ENCODE measurements at regions not wholly inside any gene's neighbourhood (a gene's known extent, or its start where the extent isn't known, plus 50 kb on each side); places are given as distances from the start of the nearest gene placed in this dataset.
"Not testable (repeated sequence)": the region's sequence is repeated elsewhere in the genome, so short reads cannot be mapped to it uniquely, and the experiment has no call there.

- 84% methylated on average over 7 of the region's 7 CpGs for WGBS
- no peak overlapping the region for H3K4me3 ChIP-seq
- no peak for DNase-seq (ENCODE audit: low spot score)
- H3K9me3 ChIP-seq: no peaks in the 10 kb centered on the region
- no peaks in the 10 kb centered on the region for H3K27me3 ChIP-seq (replicated peaks; ENCODE audit: insufficient read depth)
- no peaks in the 10 kb centered on the region for H3K36me3 ChIP-seq
- intact Hi-C loops (cut with DNase I): no loop called here
- no peaks in the 10 kb centered on the region for H3K4me1 ChIP-seq (replicated peaks)
- TF ChIP-seq POLR2AphosphoS5 (IDR thresholded peaks at IDR 0.05) (no peak), POLR2A (IDR thresholded peaks at IDR 0.05) (no peak), CTCF (IDR thresholded peaks at IDR 0.05) (no peak)
- H3K27ac ChIP-seq: no peak overlapping the region
These were observed 646.3 kb upstream of the DPP6 start for GRCh38 chr7:153405704-153406485.

- no peak overlapping the region for H3K27ac ChIP-seq
- H3K27me3 ChIP-seq (replicated peaks; ENCODE audit: insufficient read depth): no peaks in the 10 kb centered on the region
- no peak overlapping the region for H3K4me3 ChIP-seq
- no peaks in the 10 kb centered on the region for H3K36me3 ChIP-seq
- H3K9me3 ChIP-seq: no peaks in the 10 kb centered on the region
- TF ChIP-seq CTCF (IDR thresholded peaks at IDR 0.05): no peak
- TF ChIP-seq POLR2AphosphoS5 (IDR thresholded peaks at IDR 0.05): no peak
- no peak for TF ChIP-seq POLR2A (IDR thresholded peaks at IDR 0.05)
- no peak for DNase-seq (ENCODE audit: low spot score)
- intact Hi-C loops (cut with DNase I): no loop called here
- WGBS: 73% methylated on average over 6 of the region's 6 CpGs
- H3K4me1 ChIP-seq (replicated peaks): no peaks in the 10 kb centered on the region
These were observed 645.7 kb upstream of the DPP6 start for GRCh38 chr7:153406486-153406872.

DNA sequence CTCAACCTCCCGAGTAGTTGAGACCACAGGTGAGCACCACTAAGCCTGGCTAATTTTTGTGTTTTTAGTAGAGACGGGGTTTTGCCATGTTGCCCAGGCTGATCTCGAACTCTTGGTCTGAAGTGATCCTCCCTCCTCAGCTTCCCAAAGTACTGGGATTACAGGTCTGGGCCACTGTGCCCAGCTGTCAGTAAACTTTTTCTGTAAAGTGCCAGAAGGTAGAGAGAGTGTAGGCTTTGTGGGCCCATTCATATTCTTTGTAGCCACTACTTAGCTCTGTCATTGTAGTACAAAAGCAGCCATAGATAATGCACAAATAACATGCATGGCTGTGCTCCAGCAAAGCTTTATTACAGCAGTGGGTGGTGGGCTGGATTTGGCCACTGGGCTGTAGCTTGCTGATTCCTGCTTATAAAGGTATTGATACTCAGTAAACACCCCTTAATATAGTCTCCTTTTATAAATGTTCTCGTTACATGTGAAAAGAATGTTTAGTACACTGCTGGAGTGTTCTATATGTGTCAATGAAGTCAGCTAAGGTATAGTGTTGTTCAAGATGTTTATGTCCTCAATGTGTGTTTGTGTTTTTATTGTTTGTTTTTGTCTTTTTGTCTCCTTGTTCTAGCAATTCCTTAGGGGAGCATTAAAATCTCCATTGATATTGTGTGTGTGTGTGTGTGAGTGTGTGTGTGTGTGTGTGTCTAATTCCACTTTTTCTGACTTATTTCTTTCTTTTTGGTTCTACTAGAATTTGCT is 644.7 kb upstream of the DPP6 start:
- no peak for DNase-seq (ENCODE audit: low spot score)
- H3K4me1 ChIP-seq (replicated peaks): no peaks in the 10 kb centered on the region
- intact Hi-C loops (cut with DNase I): no loop called here
- H3K36me3 ChIP-seq: no peaks in the 10 kb centered on the region
- no peak overlapping the region for H3K4me3 ChIP-seq
- H3K27me3 ChIP-seq (replicated peaks; ENCODE audit: insufficient read depth): no peaks in the 10 kb centered on the region
- 85% methylated on average over 4 of the region's 4 CpGs for WGBS
- H3K27ac ChIP-seq: no peak overlapping the region
- TF ChIP-seq CTCF (IDR thresholded peaks at IDR 0.05): no peak
- no peak for TF ChIP-seq POLR2AphosphoS5 (IDR thresholded peaks at IDR 0.05)
- no peak for TF ChIP-seq POLR2A (IDR thresholded peaks at IDR 0.05)
- no peaks in the 10 kb centered on the region for H3K9me3 ChIP-seq

GRCh38 chr7:153408360-153409335 is 643.5 kb upstream of the DPP6 start:
- no peak overlapping the region for H3K4me3 ChIP-seq
- intact Hi-C loops (cut with DNase I): no loop called here
- WGBS: 84% methylated on average over 3 of the region's 3 CpGs
- H3K36me3 ChIP-seq: no peaks in the 10 kb centered on the region
- H3K9me3 ChIP-seq: no peaks in the 10 kb centered on the region
- DNase-seq (ENCODE audit: low spot score): no peak
- no peaks in the 10 kb centered on the region for H3K27me3 ChIP-seq (replicated peaks; ENCODE audit: insufficient read depth)
- no peak for TF ChIP-seq POLR2AphosphoS5 (IDR thresholded peaks at IDR 0.05)
- no peak for TF ChIP-seq POLR2A (IDR thresholded peaks at IDR 0.05)
- TF ChIP-seq CTCF (IDR thresholded peaks at IDR 0.05): no peak
- H3K4me1 ChIP-seq (replicated peaks): no peaks in the 10 kb centered on the region
- no peak overlapping the region for H3K27ac ChIP-seq

GRCh38 chr7:153409567-153410342 is 642.4 kb upstream of the DPP6 start:
- H3K36me3 ChIP-seq; DNase-seq (ENCODE audit: low spot score); H3K27me3 ChIP-seq (replicated peaks; ENCODE audit: insufficient read depth); intact Hi-C loops (cut with DNase I); H3K27ac ChIP-seq; H3K9me3 ChIP-seq; H3K4me3 ChIP-seq; H3K4me1 ChIP-seq (replicated peaks): not testable (repeated sequence)
- 90% methylated on average over 10 of the region's 10 CpGs for WGBS

GRCh38 chr7:153410997-153411642 is 641.1 kb upstream of the DPP6 start:
- H3K4me1 ChIP-seq (replicated peaks); DNase-seq (ENCODE audit: low spot score); H3K4me3 ChIP-seq; H3K27me3 ChIP-seq (replicated peaks; ENCODE audit: insufficient read depth); H3K36me3 ChIP-seq; intact Hi-C loops (cut with DNase I); H3K27ac ChIP-seq; H3K9me3 ChIP-seq: not testable (repeated sequence)
- 93% methylated on average over 18 of the region's 18 CpGs for WGBS

Measured in prostate gland (tissue), 2 donors.